K562 (cell line): ENCODE measurements at regions not wholly inside any gene's neighbourhood (a gene's known extent, or its start where the extent isn't known, plus 50 kb on each side); places are given as distances from the start of the nearest gene placed in this dataset.

Source experiments
- CBX8 ChIP-seq: fragments of 200-600 bp; sonication (generic); IDR thresholded peaks from 2 replicates; pipeline ENCODE4 v1.6.1; 2012; ENCODE audit warnings: borderline replicate concordance, mixed run types, low read depth, mild to moderate bottlenecking, moderate library complexity, mixed read lengths, low read length, control low read depth, inconsistent platforms; ENCODE audit not compliant: poor library complexity, severe bottlenecking; ENCODE audit errors: extremely low read depth
- FOS ChIP-seq: IDR thresholded peaks from 3 replicates; pipeline ENCODE4 v1.6.1; 2011; ENCODE audit not compliant: insufficient read length; ENCODE audit errors: extremely low read depth
- HMG20B ChIP-seq: fragments of 250-450 bp; sonication (Bioruptor Pico); IDR thresholded peaks from 2 replicates; pipeline ENCODE4 v1.5.0; 2021; ENCODE audit warnings: mild to moderate bottlenecking
- RAD51 ChIP-seq: fragments of 450-650 bp; IDR thresholded peaks from 2 replicates; pipeline ENCODE4 v1.7.1; 2016; ENCODE audit warnings: low read depth, mild to moderate bottlenecking, borderline replicate concordance
- SMAD3 ChIP-seq: fragments of 450-650 bp; formaldehyde crosslinking; conservative IDR thresholded peaks from 2 replicates; pipeline ENCODE4 v1.4.0; 2020; ENCODE audit warnings: mild to moderate bottlenecking
- ZBED1 ChIP-seq: IDR thresholded peaks from 2 replicates; pipeline ENCODE4 v1.6.1; 2014
- ZNF354B ChIP-seq: fragments of 250-450 bp; sonication (Bioruptor Pico); IDR thresholded peaks from 2 replicates; pipeline ENCODE4 v1.4.0; 2020
- TF ChIP-seq, protein P1 (sequence below): fragments of 250-450 bp; sonication (Bioruptor Pico); IDR thresholded peaks from 2 replicates; pipeline ENCODE4 v1.5.0; 2020; ENCODE audit warnings: mild to moderate bottlenecking
- TF ChIP-seq, protein P2 (sequence below), 2 experiments: fragments of 450-650 bp; formaldehyde crosslinking in 1 of 2; IDR thresholded peaks; 2 replicates each; pipeline versions ENCODE4 v1.4.0 to v1.6.1; 2014 to 2020; ENCODE audit warnings: mild to moderate bottlenecking in 2 of 2, borderline replicate concordance in 1 of 2, low read depth in 1 of 2
- TF ChIP-seq, protein P3 (sequence below), 3 experiments: IDR thresholded peaks in 2 of 3; conservative IDR thresholded peaks in 1 of 3; 2 replicates each; pipeline ENCODE4 v1.5.1; 2011 to 2012; ENCODE audit warnings: low read length in 3 of 3, mild to moderate bottlenecking in 3 of 3, control low read depth in 2 of 3, improper control_type of control experiment in 1 of 3, inconsistent platforms in 1 of 3, low read depth in 1 of 3, mixed read lengths in 1 of 3, moderate library complexity in 1 of 3; ENCODE audit not compliant: insufficient read depth in 2 of 3

DNA sequence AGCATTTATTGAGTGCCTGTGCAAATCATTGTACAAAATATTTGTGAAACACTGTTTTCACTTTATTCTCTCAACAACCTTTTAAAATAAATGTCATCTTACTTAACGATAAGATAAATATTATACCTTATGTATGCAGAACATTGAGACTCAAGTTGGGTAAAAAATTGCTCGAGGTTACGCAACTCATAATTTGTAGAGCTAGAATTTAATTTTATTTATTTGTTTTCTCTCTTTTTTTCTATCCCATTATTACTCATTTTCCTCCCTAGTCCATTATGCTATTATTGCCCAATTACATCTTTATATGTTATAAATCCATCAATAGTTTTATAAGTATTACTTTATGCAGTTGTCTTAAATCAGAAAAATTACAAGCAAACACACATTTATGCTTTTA lies 77.4 kb upstream of the ELOVL5 start:
- TF ChIP-seq, protein P1, sequence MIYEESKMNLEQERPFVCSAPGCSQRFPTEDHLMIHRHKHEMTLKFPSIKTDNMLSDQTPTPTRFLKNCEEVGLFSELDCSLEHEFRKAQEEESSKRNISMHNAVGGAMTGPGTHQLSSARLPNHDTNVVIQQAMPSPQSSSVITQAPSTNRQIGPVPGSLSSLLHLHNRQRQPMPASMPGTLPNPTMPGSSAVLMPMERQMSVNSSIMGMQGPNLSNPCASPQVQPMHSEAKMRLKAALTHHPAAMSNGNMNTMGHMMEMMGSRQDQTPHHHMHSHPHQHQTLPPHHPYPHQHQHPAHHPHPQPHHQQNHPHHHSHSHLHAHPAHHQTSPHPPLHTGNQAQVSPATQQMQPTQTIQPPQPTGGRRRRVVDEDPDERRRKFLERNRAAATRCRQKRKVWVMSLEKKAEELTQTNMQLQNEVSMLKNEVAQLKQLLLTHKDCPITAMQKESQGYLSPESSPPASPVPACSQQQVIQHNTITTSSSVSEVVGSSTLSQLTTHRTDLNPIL (CRISPR knock-in tag) = no peak
- TF ChIP-seq, protein P2, sequence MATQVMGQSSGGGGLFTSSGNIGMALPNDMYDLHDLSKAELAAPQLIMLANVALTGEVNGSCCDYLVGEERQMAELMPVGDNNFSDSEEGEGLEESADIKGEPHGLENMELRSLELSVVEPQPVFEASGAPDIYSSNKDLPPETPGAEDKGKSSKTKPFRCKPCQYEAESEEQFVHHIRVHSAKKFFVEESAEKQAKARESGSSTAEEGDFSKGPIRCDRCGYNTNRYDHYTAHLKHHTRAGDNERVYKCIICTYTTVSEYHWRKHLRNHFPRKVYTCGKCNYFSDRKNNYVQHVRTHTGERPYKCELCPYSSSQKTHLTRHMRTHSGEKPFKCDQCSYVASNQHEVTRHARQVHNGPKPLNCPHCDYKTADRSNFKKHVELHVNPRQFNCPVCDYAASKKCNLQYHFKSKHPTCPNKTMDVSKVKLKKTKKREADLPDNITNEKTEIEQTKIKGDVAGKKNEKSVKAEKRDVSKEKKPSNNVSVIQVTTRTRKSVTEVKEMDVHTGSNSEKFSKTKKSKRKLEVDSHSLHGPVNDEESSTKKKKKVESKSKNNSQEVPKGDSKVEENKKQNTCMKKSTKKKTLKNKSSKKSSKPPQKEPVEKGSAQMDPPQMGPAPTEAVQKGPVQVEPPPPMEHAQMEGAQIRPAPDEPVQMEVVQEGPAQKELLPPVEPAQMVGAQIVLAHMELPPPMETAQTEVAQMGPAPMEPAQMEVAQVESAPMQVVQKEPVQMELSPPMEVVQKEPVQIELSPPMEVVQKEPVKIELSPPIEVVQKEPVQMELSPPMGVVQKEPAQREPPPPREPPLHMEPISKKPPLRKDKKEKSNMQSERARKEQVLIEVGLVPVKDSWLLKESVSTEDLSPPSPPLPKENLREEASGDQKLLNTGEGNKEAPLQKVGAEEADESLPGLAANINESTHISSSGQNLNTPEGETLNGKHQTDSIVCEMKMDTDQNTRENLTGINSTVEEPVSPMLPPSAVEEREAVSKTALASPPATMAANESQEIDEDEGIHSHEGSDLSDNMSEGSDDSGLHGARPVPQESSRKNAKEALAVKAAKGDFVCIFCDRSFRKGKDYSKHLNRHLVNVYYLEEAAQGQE (IDR thresholded peaks at IDR 0.05; ENCODE audit: borderline replicate concordance) = no peak
- TF ChIP-seq, protein P2 (CRISPR knock-in tag; IDR thresholded peaks at IDR 0.05; ENCODE audit: low read depth) = no peak
- TF ChIP-seq, protein P3, sequence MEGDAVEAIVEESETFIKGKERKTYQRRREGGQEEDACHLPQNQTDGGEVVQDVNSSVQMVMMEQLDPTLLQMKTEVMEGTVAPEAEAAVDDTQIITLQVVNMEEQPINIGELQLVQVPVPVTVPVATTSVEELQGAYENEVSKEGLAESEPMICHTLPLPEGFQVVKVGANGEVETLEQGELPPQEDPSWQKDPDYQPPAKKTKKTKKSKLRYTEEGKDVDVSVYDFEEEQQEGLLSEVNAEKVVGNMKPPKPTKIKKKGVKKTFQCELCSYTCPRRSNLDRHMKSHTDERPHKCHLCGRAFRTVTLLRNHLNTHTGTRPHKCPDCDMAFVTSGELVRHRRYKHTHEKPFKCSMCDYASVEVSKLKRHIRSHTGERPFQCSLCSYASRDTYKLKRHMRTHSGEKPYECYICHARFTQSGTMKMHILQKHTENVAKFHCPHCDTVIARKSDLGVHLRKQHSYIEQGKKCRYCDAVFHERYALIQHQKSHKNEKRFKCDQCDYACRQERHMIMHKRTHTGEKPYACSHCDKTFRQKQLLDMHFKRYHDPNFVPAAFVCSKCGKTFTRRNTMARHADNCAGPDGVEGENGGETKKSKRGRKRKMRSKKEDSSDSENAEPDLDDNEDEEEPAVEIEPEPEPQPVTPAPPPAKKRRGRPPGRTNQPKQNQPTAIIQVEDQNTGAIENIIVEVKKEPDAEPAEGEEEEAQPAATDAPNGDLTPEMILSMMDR (IDR thresholded peaks at IDR 0.05 in 2 of 3, conservative IDR thresholded peaks at IDR 0.05 in 1 of 3; ENCODE audit: insufficient read depth in 2 of 3, low read depth in 1 of 3, low read length in 3 of 3) = no peak
- TF ChIP-seq ZBED1 (no peak), RAD51 (no peak), HMG20B (CRISPR knock-in tag) (no peak), ZNF354B (CRISPR knock-in tag) (no peak), FOS (no peak), SMAD3 (CRISPR knock-in tag) (no peak), CBX8 (no peak)
